Sigmoid colon (tissue), 4 donors: ENCODE measurements at regions not wholly inside any gene's neighbourhood (a gene's known extent, or its start where the extent isn't known, plus 50 kb on each side); places are given as distances from the start of the nearest gene placed in this dataset.

ENCODE experiments used
- EP300 ChIP-seq, 4 donors: sonication (generic); formaldehyde crosslinking; IDR thresholded peaks; one replicate each; pipeline ENCODE4 v1.6.1; 2017; ENCODE audit warnings: antibody characterized with exemption in 4 of 4
- POLR2A ChIP-seq, 2 donors: fragments of 450-650 bp; IDR thresholded peaks; one replicate each; pipeline ENCODE4 v1.6.1; 2016; ENCODE audit warnings: antibody characterized with exemption in 2 of 2, mild to moderate bottlenecking in 2 of 2, moderate library complexity in 2 of 2
- POLR2AphosphoS5 ChIP-seq, 4 donors: sonication (generic); formaldehyde crosslinking; IDR thresholded peaks; one replicate each; pipeline ENCODE4 v1.6.1; 2017; ENCODE audit warnings: antibody characterized with exemption in 4 of 4
- TF ChIP-seq, protein P1 (sequence below), 4 experiments: fragments of 450-650 bp in 3 of 4; fragments of 200-600 bp in 1 of 4; IDR thresholded peaks; one replicate each; pipeline ENCODE4 v1.5.1; 2016 to 2019; ENCODE audit warnings: antibody characterized with exemption in 4 of 4, mild to moderate bottlenecking in 3 of 4, moderate library complexity in 2 of 4

DNA sequence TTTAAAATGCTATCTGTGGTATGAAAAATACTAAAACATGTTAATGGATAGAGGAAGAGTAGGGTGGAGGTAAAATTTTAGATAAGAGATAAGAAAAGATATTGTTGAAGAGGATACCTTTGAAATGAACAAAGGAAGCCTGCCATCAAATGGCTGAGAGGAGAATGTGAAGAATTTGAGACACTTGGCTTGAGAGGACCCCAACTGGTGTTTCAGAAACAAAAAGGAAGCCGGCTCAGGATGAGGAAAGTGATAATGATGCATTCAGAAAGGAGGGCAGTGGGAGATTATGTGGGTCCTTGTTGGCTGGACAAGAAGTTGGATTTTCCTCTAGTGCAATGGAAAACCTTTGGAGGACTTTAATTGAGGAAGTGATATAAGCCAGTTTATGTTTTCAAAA is 264.4 kb downstream of the DUSP6 start:
- no peak for TF ChIP-seq POLR2AphosphoS5 (IDR thresholded peaks at IDR 0.05)
- TF ChIP-seq, protein P1, sequence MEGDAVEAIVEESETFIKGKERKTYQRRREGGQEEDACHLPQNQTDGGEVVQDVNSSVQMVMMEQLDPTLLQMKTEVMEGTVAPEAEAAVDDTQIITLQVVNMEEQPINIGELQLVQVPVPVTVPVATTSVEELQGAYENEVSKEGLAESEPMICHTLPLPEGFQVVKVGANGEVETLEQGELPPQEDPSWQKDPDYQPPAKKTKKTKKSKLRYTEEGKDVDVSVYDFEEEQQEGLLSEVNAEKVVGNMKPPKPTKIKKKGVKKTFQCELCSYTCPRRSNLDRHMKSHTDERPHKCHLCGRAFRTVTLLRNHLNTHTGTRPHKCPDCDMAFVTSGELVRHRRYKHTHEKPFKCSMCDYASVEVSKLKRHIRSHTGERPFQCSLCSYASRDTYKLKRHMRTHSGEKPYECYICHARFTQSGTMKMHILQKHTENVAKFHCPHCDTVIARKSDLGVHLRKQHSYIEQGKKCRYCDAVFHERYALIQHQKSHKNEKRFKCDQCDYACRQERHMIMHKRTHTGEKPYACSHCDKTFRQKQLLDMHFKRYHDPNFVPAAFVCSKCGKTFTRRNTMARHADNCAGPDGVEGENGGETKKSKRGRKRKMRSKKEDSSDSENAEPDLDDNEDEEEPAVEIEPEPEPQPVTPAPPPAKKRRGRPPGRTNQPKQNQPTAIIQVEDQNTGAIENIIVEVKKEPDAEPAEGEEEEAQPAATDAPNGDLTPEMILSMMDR (IDR thresholded peaks at IDR 0.05) = no peak
- no peak for TF ChIP-seq EP300 (IDR thresholded peaks at IDR 0.05)
- no peak for TF ChIP-seq POLR2A (IDR thresholded peaks at IDR 0.05)
